ENCODE measurements at regions not wholly inside any gene's neighbourhood (a gene's known extent, or its start where the extent isn't known, plus 50 kb on each side); places are given as distances from the start of the nearest gene placed in this dataset.

- no peak for TF ChIP-seq CTCF (IDR thresholded peaks at IDR 0.05 in 2 of 3, conservative IDR thresholded peaks at IDR 0.05 in 1 of 3; ENCODE audit: borderline replicate concordance in 1 of 3, insufficient read depth in 1 of 3, low read depth in 2 of 3, low read length in 2 of 3)
- TF ChIP-seq ZNF274 (IDR thresholded peaks at IDR 0.05; ENCODE audit: low read depth, low read length) = no peak
- no peak for TF ChIP-seq YY1 (IDR thresholded peaks at IDR 0.05; ENCODE audit: extremely low read depth, insufficient replicate concordance, low read depth, low read length)
- TF ChIP-seq JUND (IDR thresholded peaks at IDR 0.05) = no peak
- TF ChIP-seq RAD21 (IDR thresholded peaks at IDR 0.05; ENCODE audit: low read depth) = no peak
- no peak for TF ChIP-seq SIN3A (IDR thresholded peaks at IDR 0.05; ENCODE audit: low read depth)
- no peak for TF ChIP-seq POLR2A (IDR thresholded peaks at IDR 0.05; ENCODE audit: borderline replicate concordance, extremely low read depth, insufficient read depth, insufficient read length)
- no peak for TF ChIP-seq ZFX (IDR thresholded peaks at IDR 0.05)
These were observed 220.7 kb downstream of the WDR11 start for GRCh38 chr10:121071901-121072300.
